ENCODE measurements at regions not wholly inside any gene's neighbourhood (a gene's known extent, or its start where the extent isn't known, plus 50 kb on each side); places are given as distances from the start of the nearest gene placed in this dataset.
"Not testable (repeated sequence)": the region's sequence is repeated elsewhere in the genome, so short reads cannot be mapped to it uniquely, and the experiment has no call there.

GRCh38 chr6:168826078-168826390 is 385.1 kb downstream of the SMOC2 start:
- peaks cover 6% of the 10 kb centered on the region; the same call in 1 of the 2 replicates for H3K27me3 ChIP-seq
- DNase-seq: no peak

GRCh38 chr6:168825226-168826077 is 384.5 kb downstream of the SMOC2 start:
- DNase-seq: no peak
- H3K4me1 ChIP-seq: 0 out of 2 replicates have a peak, but pooled peaks cover 4% of the 10 kb centered on the region
- no peaks in the 10 kb centered on the region for H3K36me3 ChIP-seq
- H3K27me3 ChIP-seq: peaks cover 6% of the 10 kb centered on the region; the same call in 1 of the 2 replicates
- H3K4me3 ChIP-seq: no peak overlapping the region
- no peaks in the 10 kb centered on the region for H3K9me3 ChIP-seq (replicated peaks)
- H3K27ac ChIP-seq: no peak overlapping the region

More at GRCh38 chr6:168826078-168826390, 385.1 kb downstream of the SMOC2 start:
- Histone ChIP-seq H3K9me3 (replicated peaks) (no peaks in the 10 kb centered on the region), H3K4me3 (no peak overlapping the region), H3K27ac (no peak overlapping the region), H3K36me3 (no peaks in the 10 kb centered on the region), H3K4me1 (0 out of 2 replicates have a peak, but pooled peaks cover 4% of the 10 kb centered on the region)

GRCh38 chr6:168823397-168824212 is 382.6 kb downstream of the SMOC2 start:
- H3K4me1 ChIP-seq: no peaks in the 10 kb centered on the region
- H3K4me3 ChIP-seq: no peak overlapping the region
- H3K27me3 ChIP-seq: peaks cover under 1% of the 10 kb centered on the region; the same call in 1 of the 2 replicates
- DNase-seq: no peak
- no peak overlapping the region for H3K27ac ChIP-seq
- H3K9me3 ChIP-seq (replicated peaks): no peaks in the 10 kb centered on the region
- no peaks in the 10 kb centered on the region for H3K36me3 ChIP-seq

GRCh38 chr6:168822376-168822775 is 381.4 kb downstream of the SMOC2 start:
- no peak overlapping the region for H3K4me3 ChIP-seq
- no peak for DNase-seq
- H3K36me3 ChIP-seq: no peaks in the 10 kb centered on the region
- H3K27ac ChIP-seq: no peak overlapping the region
- no peaks in the 10 kb centered on the region; the same call in 1 of the 2 replicates for H3K9me3 ChIP-seq (replicated peaks)
- no peaks in the 10 kb centered on the region for H3K27me3 ChIP-seq
- H3K4me1 ChIP-seq: no peaks in the 10 kb centered on the region

GRCh38 chr6:168819546-168819945 is 378.6 kb downstream of the SMOC2 start:
- no peaks in the 10 kb centered on the region for H3K36me3 ChIP-seq
- H3K27ac ChIP-seq: no peak overlapping the region
- no peak for DNase-seq
- H3K4me1 ChIP-seq: no peaks in the 10 kb centered on the region
- H3K9me3 ChIP-seq (replicated peaks): no peaks in the 10 kb centered on the region; the same call in 1 of the 2 replicates
- peaks cover 3% of the 10 kb centered on the region; the same call in 1 of the 2 replicates for H3K27me3 ChIP-seq
- H3K4me3 ChIP-seq: no peak overlapping the region

- Histone ChIP-seq H3K27ac (no peak overlapping the region), H3K4me1 (no peaks in the 10 kb centered on the region), H3K4me3 (no peak overlapping the region), H3K9me3 (replicated peaks) (no peaks in the 10 kb centered on the region; the same call in 1 of the 2 replicates), H3K27me3 (peaks cover 3% of the 10 kb centered on the region; the same call in 1 of the 2 replicates), H3K36me3 (no peaks in the 10 kb centered on the region)
- DNase-seq: no peak
Measured at GRCh38 chr6:168817558-168818159, 376.7 kb downstream of the SMOC2 start.

GRCh38 chr6:168815229-168815628 is 374.2 kb downstream of the SMOC2 start:
- H3K27ac ChIP-seq: no peak overlapping the region
- no peak overlapping the region for H3K4me3 ChIP-seq
- H3K4me1 ChIP-seq: no peaks in the 10 kb centered on the region
- H3K9me3 ChIP-seq (replicated peaks): no peaks in the 10 kb centered on the region; the same call in 1 of the 2 replicates
- H3K27me3 ChIP-seq: peaks cover 3% of the 10 kb centered on the region; the same call in 1 of the 2 replicates
- H3K36me3 ChIP-seq: no peaks in the 10 kb centered on the region
- DNase-seq: peak in 1 of 2 experiments; percentile 10

- Histone ChIP-seq H3K27ac (no peak overlapping the region), H3K4me1 (no peaks in the 10 kb centered on the region), H3K9me3 (replicated peaks) (no peaks in the 10 kb centered on the region), H3K4me3 (no peak overlapping the region), H3K36me3 (no peaks in the 10 kb centered on the region), H3K27me3 (no peaks in the 10 kb centered on the region)
- no peak for DNase-seq
Measured at GRCh38 chr6:168808232-168808631, 367.2 kb downstream of the SMOC2 start.

GRCh38 chr6:168804331-168804730 is 363.3 kb downstream of the SMOC2 start:
- Histone ChIP-seq H3K27ac (no peak overlapping the region), H3K9me3 (replicated peaks) (no peaks in the 10 kb centered on the region), H3K36me3 (no peaks in the 10 kb centered on the region), H3K4me3 (no peak overlapping the region), H3K4me1 (no peaks in the 10 kb centered on the region), H3K27me3 (no peaks in the 10 kb centered on the region)
- no peak for DNase-seq

GRCh38 chr6:168803874-168804273 is 362.9 kb downstream of the SMOC2 start:
- no peak for DNase-seq
- H3K9me3 ChIP-seq (replicated peaks): no peaks in the 10 kb centered on the region
- H3K27me3 ChIP-seq: no peaks in the 10 kb centered on the region
- H3K4me3 ChIP-seq: no peak overlapping the region
- no peaks in the 10 kb centered on the region for H3K36me3 ChIP-seq
- no peak overlapping the region for H3K27ac ChIP-seq
- no peaks in the 10 kb centered on the region for H3K4me1 ChIP-seq

GRCh38 chr6:168799067-168799466 is 358.1 kb downstream of the SMOC2 start:
- Histone ChIP-seq H3K4me1 (no peaks in the 10 kb centered on the region), H3K27ac (no peak overlapping the region), H3K9me3 (replicated peaks) (no peaks in the 10 kb centered on the region), H3K27me3 (no peaks in the 10 kb centered on the region), H3K36me3 (no peaks in the 10 kb centered on the region), H3K4me3 (no peak overlapping the region)
- no peak for DNase-seq

- no peak for DNase-seq
- no peak overlapping the region for H3K27ac ChIP-seq
- H3K9me3 ChIP-seq (replicated peaks): no peaks in the 10 kb centered on the region
- H3K4me1 ChIP-seq: no peaks in the 10 kb centered on the region
- H3K36me3 ChIP-seq: no peaks in the 10 kb centered on the region
- H3K27me3 ChIP-seq: no peaks in the 10 kb centered on the region
- no peak overlapping the region for H3K4me3 ChIP-seq
Measured at GRCh38 chr6:168796106-168796505, 355.1 kb downstream of the SMOC2 start.

GRCh38 chr6:168795611-168796010 is 354.6 kb downstream of the SMOC2 start:
- not testable (repeated sequence) for H3K27me3 ChIP-seq; H3K36me3 ChIP-seq; DNase-seq; H3K4me3 ChIP-seq; H3K4me1 ChIP-seq; H3K27ac ChIP-seq; H3K9me3 ChIP-seq (replicated peaks)

GRCh38 chr6:168794491-168794890 is 353.5 kb downstream of the SMOC2 start:
- DNase-seq: no peak
- H3K4me1 ChIP-seq: no peaks in the 10 kb centered on the region
- H3K27ac ChIP-seq: no peak overlapping the region
- H3K4me3 ChIP-seq: no peak overlapping the region
- H3K36me3 ChIP-seq: no peaks in the 10 kb centered on the region
- no peaks in the 10 kb centered on the region for H3K9me3 ChIP-seq (replicated peaks)
- H3K27me3 ChIP-seq: no peaks in the 10 kb centered on the region

- no peak for DNase-seq
- H3K27ac ChIP-seq: no peak overlapping the region
- H3K4me1 ChIP-seq: no peaks in the 10 kb centered on the region
- no peaks in the 10 kb centered on the region for H3K36me3 ChIP-seq
- no peaks in the 10 kb centered on the region for H3K27me3 ChIP-seq
- no peaks in the 10 kb centered on the region for H3K9me3 ChIP-seq (replicated peaks)
- H3K4me3 ChIP-seq: no peak overlapping the region
Measured at GRCh38 chr6:168793649-168794048, 352.7 kb downstream of the SMOC2 start.

Measured in SJCRH30 (cell line).